Testis (tissue), 2 donors: ENCODE measurements at regions not wholly inside any gene's neighbourhood (a gene's known extent, or its start where the extent isn't known, plus 50 kb on each side); places are given as distances from the start of the nearest gene placed in this dataset.

Source experiments
- DNase-seq: peaks from one replicate; pipeline ENCODE4 v3.0.0-alpha.2; 2019
- H3K27ac ChIP-seq, 2 donors: fragments of 200-600 bp; sonication (generic); one replicate each; pipeline ENCODE4 v1.5.1; 2019
- H3K27me3 ChIP-seq: fragments of 200-600 bp; sonication (generic); one replicate; pipeline ENCODE4 v1.5.1; 2019
- H3K36me3 ChIP-seq: fragments of 200-600 bp; sonication (generic); one replicate; pipeline ENCODE4 v1.5.1; 2017; ENCODE audit warnings: low read depth; ENCODE audit errors: missing control alignments
- H3K4me1 ChIP-seq: fragments of 200-600 bp; sonication (generic); one replicate; pipeline ENCODE4 v1.5.1; 2019
- H3K4me3 ChIP-seq, 2 donors: fragments of 200-600 bp; sonication (generic); one replicate each; pipeline ENCODE4 v1.5.1; 2017 to 2019
- H3K9me3 ChIP-seq: fragments of 200-600 bp; sonication (generic); one replicate; pipeline ENCODE4 v1.5.1; 2017
- POLR2A ChIP-seq: fragments of 450-650 bp; IDR thresholded peaks from one replicate; pipeline ENCODE4 v1.6.1; 2017; ENCODE audit warnings: antibody characterized with exemption, mild to moderate bottlenecking, moderate library complexity
- WGBS, 2 donors: methylation state at CpG; one replicate each; pipeline ENCODE4 v1.1.5; 2018; 5-methylcytosine and 5-hydroxymethylcytosine counted together
- intact Hi-C: fragments of 100-400 bp; cut with DNase I; formaldehyde crosslinking; loops from one replicate; pipeline ENCODE4 v1.15.1; 2023; ENCODE audit warnings: low total_unique reads
- TF ChIP-seq, protein P1 (sequence below), 3 experiments: fragments of 450-650 bp in 2 of 3; fragments of 200-600 bp in 1 of 3; sonication (generic) in 1 of 3; IDR thresholded peaks; one replicate each; pipeline ENCODE4 v1.5.1; 2016 to 2019; ENCODE audit warnings: antibody characterized with exemption in 3 of 3, mild to moderate bottlenecking in 2 of 3, moderate library complexity in 1 of 3

DNA sequence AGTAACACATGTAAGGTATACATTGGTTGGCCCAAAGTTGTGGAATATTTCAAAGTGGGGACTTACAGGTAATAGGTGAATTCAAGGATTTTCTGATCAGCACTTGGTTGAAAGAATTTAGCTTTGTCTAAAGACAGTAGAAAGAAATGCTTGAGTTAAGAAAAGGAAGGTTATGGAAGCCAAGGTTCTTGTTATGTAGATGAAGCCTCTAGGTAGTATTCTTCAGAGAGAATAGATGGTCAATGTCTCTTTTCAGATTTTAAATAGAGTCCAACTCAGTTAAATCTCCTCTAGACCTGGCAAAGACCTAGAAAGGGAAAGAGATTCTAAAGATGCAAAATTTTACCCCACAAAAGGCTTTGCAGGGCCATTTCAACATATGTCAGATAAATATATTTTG lies 157.4 kb downstream of the ANKRD30B start:
- H3K36me3 ChIP-seq, result no peaks in the 10 kb centered on the region
- no peaks in the 10 kb centered on the region for H3K9me3 ChIP-seq
- no peak overlapping the region for H3K27ac ChIP-seq
- TF ChIP-seq, protein P1, sequence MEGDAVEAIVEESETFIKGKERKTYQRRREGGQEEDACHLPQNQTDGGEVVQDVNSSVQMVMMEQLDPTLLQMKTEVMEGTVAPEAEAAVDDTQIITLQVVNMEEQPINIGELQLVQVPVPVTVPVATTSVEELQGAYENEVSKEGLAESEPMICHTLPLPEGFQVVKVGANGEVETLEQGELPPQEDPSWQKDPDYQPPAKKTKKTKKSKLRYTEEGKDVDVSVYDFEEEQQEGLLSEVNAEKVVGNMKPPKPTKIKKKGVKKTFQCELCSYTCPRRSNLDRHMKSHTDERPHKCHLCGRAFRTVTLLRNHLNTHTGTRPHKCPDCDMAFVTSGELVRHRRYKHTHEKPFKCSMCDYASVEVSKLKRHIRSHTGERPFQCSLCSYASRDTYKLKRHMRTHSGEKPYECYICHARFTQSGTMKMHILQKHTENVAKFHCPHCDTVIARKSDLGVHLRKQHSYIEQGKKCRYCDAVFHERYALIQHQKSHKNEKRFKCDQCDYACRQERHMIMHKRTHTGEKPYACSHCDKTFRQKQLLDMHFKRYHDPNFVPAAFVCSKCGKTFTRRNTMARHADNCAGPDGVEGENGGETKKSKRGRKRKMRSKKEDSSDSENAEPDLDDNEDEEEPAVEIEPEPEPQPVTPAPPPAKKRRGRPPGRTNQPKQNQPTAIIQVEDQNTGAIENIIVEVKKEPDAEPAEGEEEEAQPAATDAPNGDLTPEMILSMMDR (IDR thresholded peaks at IDR 0.05), result no peak
- TF ChIP-seq POLR2A, result no peak
- H3K4me3 ChIP-seq, result no peak overlapping the region
- intact Hi-C loops, result no loop called here
- H3K27me3 ChIP-seq, result no peaks in the 10 kb centered on the region
- no peak for DNase-seq
- no peaks in the 10 kb centered on the region for H3K4me1 ChIP-seq

DNA sequence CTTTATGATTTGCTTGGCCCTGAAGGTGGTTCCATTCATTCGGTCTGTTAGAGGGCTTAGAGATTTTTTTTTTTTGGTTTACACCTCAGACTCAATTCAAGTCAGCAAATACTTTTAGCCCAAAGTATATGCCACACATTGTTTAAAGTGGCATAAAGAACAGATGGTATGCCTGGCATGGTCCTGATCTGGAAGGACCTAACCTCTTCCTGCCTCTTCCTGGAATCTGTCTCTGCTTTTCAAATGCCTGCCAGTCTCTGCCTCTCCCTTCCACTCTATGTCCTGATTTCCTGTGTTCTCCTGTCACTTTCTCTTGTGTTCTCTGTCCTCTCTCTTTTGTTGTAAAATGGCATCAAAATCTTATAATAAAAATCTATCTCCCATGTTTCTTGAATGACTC lies 158.0 kb downstream of the ANKRD30B start:
- H3K9me3 ChIP-seq, result no peaks in the 10 kb centered on the region
- no peak for DNase-seq
- no peak overlapping the region for H3K4me3 ChIP-seq
- TF ChIP-seq, protein P1 (IDR thresholded peaks at IDR 0.05), result no peak
- no peak for TF ChIP-seq POLR2A
- H3K36me3 ChIP-seq, result no peaks in the 10 kb centered on the region
- 70 to 73% methylated on average over 1 of the region's 1 CpG for WGBS, 2 donors
- H3K27ac ChIP-seq, result no peak overlapping the region
- H3K4me1 ChIP-seq, result no peaks in the 10 kb centered on the region
- H3K27me3 ChIP-seq, result no peaks in the 10 kb centered on the region
- intact Hi-C loops, result no loop called here

DNA sequence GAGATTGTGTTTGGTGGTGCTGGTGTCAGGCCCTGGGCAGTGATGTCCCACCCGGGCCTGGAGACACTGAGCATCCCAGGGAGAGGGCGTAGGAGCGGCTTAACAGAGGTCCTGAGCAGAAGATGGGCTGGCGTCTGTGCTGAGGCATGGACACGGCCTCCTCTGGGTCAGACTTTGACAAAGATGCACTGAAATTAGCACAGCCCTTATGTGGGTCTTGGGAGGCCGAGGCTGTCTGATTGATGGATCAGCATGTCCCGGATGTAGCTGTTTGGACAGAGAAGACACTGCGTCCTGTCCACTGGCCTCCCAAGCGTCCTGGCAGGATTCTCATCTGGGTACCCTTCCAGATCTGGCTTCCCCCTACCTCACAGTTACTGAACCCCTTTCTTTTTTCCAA lies 159.4 kb downstream of the ANKRD30B start:
- Histone ChIP-seq H3K27me3 (no peaks in the 10 kb centered on the region), H3K9me3 (no peaks in the 10 kb centered on the region), H3K27ac (no peak overlapping the region), H3K4me1 (no peaks in the 10 kb centered on the region), H3K4me3 (no peak overlapping the region), H3K36me3 (no peaks in the 10 kb centered on the region)
- WGBS, 2 donors, result 74 to 82% methylated on average over 9 of the region's 9 CpGs
- DNase-seq, result no peak
- TF ChIP-seq, protein P1 (IDR thresholded peaks at IDR 0.05), result no peak
- no peak for TF ChIP-seq POLR2A
- intact Hi-C loops, result no loop called here

DNA sequence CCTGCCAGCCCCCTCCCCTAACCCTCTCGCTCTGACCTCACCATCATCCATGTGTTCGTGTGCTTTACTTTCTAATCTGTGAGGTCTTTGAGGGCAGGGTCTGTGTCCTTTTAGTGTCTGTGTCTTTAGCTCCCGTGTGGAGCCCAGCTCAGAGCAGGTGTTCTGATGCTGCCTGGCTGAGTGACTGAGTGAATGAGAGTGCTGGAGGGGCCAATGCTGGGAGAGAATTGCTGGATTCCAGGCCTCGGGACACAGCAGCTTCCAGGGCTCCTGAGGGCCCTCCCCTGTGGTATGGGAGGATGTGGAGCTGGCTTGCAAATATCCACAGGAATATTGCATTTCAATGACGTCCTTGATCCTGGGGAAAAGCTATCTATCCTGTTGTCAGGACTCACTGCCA lies 160.6 kb downstream of the ANKRD30B start:
- Histone ChIP-seq H3K4me1 (no peaks in the 10 kb centered on the region), H3K36me3 (no peaks in the 10 kb centered on the region), H3K27me3 (no peaks in the 10 kb centered on the region), H3K27ac (no peak overlapping the region), H3K4me3 (no peak overlapping the region), H3K9me3 (no peaks in the 10 kb centered on the region)
- intact Hi-C loops, result no loop called here
- TF ChIP-seq, protein P1 (IDR thresholded peaks at IDR 0.05), result no peak
- no peak for TF ChIP-seq POLR2A
- WGBS, 2 donors, result 60 to 65% methylated on average over 3 to 5 of the region's 5 CpGs
- DNase-seq, result no peak

DNA sequence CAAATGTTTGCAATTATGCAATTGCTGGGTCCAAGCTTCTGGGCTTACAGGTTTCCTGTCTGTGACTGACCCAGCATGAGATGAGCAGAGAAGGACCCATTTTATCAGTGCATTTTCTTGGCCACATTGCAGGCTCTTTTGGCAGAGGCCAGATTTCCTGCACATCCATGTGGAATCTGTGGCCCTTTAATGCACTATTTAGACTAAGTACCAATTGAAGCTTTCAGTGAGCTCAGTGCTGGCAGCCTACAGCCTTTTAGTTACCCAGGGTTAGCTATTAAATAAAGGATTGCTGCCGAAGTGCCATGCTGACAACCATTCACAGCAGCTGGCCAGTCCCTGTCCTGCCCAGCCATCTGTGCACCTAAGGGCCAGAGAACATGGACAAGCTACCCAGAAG lies 165.0 kb downstream of the ANKRD30B start:
- Histone ChIP-seq H3K4me3 (no peak overlapping the region), H3K9me3 (no peaks in the 10 kb centered on the region), H3K36me3 (no peaks in the 10 kb centered on the region), H3K27me3 (no peaks in the 10 kb centered on the region), H3K27ac (no peak overlapping the region), H3K4me1 (no peaks in the 10 kb centered on the region)
- no peak for DNase-seq
- intact Hi-C loops, result no loop called here
- TF ChIP-seq POLR2A, result no peak
- TF ChIP-seq, protein P1 (IDR thresholded peaks at IDR 0.05), result no peak
- 86 to 100% methylated on average over 1 of the region's 1 CpG for WGBS, 2 donors
